ENCODE measurements at regions not wholly inside any gene's neighbourhood (a gene's known extent, or its start where the extent isn't known, plus 50 kb on each side); places are given as distances from the start of the nearest gene placed in this dataset.

DNA sequence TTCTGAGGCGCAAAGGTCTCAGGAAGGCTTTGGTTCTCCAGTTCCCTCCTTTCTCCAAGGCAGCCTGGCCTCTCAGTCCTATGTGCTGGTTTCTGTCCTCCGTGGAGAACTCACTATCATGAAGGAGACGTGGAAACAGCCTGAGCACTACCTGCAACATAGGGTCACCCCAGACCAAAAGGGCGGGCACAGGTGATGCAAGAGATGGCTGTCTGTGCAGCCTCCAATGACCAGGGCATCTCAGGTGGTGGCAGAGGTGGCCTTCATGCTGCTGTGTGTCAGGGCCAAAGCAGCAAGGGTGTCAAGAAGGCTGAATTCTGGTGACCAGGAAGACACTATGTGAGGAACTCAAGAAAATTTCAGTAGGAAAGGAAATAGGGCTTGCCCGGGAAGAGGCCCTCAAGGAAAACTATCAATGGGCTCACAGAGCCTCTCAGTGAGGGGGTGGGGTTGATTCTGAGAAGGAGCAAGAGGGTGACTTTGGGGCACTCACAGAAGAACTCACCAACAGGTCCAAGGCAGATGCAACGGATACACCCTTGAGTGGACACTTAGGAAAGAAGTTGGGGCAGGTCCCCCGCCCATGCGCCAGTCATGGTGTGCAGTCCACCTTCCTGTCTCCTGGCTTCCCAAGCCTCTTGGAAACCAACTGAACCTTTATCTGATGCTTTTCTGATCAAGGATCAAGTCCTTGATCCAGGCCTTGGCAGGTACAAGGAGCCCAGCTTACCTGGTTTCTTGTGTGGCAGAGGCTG lies 212.3 kb upstream of the B3GAT1 start:
- TF ChIP-seq, protein P1, sequence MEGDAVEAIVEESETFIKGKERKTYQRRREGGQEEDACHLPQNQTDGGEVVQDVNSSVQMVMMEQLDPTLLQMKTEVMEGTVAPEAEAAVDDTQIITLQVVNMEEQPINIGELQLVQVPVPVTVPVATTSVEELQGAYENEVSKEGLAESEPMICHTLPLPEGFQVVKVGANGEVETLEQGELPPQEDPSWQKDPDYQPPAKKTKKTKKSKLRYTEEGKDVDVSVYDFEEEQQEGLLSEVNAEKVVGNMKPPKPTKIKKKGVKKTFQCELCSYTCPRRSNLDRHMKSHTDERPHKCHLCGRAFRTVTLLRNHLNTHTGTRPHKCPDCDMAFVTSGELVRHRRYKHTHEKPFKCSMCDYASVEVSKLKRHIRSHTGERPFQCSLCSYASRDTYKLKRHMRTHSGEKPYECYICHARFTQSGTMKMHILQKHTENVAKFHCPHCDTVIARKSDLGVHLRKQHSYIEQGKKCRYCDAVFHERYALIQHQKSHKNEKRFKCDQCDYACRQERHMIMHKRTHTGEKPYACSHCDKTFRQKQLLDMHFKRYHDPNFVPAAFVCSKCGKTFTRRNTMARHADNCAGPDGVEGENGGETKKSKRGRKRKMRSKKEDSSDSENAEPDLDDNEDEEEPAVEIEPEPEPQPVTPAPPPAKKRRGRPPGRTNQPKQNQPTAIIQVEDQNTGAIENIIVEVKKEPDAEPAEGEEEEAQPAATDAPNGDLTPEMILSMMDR (IDR thresholded peaks at IDR 0.05) = no peak
- TF ChIP-seq POLR2A (IDR thresholded peaks at IDR 0.05) = no peak
- TF ChIP-seq POLR2AphosphoS5 (IDR thresholded peaks at IDR 0.05) = no peak
